ENCODE measurements at regions not wholly inside any gene's neighbourhood (a gene's known extent, or its start where the extent isn't known, plus 50 kb on each side); places are given as distances from the start of the nearest gene placed in this dataset.

DNA sequence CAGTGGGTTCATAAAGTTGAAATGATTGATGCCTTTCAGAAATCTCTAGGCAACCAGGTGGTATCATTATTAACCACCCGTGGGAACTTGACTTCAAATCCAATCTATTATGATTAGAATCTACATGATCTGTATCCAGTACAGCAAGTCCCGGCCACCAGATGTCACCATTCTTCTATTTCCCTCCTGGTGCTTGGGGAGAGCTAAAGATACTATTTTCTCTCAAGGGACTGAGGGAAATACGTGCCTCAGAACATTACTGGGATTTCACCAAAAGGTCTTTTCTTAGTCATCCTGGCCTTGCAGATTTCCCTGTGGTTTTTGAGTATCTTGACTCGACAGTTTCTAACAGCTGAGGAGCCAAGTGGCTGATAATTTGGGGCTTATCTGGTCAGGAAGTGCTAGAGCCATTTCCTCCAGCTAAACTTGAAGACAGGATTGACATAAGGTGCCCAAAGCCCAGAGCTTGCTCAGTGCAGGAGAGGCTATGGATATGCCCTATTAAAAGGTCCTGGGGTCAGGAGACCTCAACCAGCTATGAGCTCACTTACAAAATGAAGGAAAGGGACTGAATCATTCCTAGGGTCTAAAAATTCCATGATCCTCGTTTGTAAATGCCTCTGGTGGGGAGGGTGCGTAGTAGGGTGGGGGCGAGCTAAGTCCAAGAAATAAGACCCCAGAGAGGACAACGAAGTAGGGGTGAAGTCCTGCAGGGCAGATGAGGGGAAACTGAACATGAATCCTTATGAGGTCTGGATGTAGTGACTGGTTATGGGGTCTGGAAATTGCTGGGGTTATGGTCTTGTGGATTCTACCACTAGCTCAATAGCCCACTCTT lies 135.4 kb upstream of the MGAT5 start:
- Histone ChIP-seq H3K9me3 (no peaks in the 10 kb centered on the region), H3K27ac (peak overlapping the region; percentile 95 to 98), H3K4me1 (peaks cover 7 to 19% of the 10 kb centered on the region in 2 donors), H3K4me3 (peak overlapping the region in 1 of 2 donors; percentile 98), H3K36me3 (no peaks in the 10 kb centered on the region), H3K27me3 (no peaks in the 10 kb centered on the region)
- peak; percentile 69 to 85 (median 77) for TF ChIP-seq CTCF (IDR thresholded peaks at IDR 0.05)
- DNase-seq (ENCODE audit: low spot score in 2 of 2): peak; percentile 77 to 96
- intact Hi-C loops (cut with DNase I): loop anchor here (1.0 to 5.0 kb wide), 5 partner anchors 74 to 294 kb away; no protein-coding TSS in a partner anchor

GRCh38 chr2:134119117-134119712 lies 134.7 kb upstream of the MGAT5 start:
- peak overlapping the region; percentile 95 to 98 for H3K27ac ChIP-seq
- H3K4me3 ChIP-seq: peak overlapping the region; percentile 88 to 98
- intact Hi-C loops (cut with DNase I): loop anchor here (2.0 to 5.0 kb wide), 3 partner anchors 74 to 258 kb away; no protein-coding TSS in a partner anchor
- peaks cover 7 to 22% of the 10 kb centered on the region in 2 donors for H3K4me1 ChIP-seq
- no peak for DNase-seq (ENCODE audit: low spot score in 2 of 2)
- H3K27me3 ChIP-seq: no peaks in the 10 kb centered on the region
- no peaks in the 10 kb centered on the region for H3K9me3 ChIP-seq
- H3K36me3 ChIP-seq: no peaks in the 10 kb centered on the region
- no peak for TF ChIP-seq CTCF (IDR thresholded peaks at IDR 0.05)

DNA sequence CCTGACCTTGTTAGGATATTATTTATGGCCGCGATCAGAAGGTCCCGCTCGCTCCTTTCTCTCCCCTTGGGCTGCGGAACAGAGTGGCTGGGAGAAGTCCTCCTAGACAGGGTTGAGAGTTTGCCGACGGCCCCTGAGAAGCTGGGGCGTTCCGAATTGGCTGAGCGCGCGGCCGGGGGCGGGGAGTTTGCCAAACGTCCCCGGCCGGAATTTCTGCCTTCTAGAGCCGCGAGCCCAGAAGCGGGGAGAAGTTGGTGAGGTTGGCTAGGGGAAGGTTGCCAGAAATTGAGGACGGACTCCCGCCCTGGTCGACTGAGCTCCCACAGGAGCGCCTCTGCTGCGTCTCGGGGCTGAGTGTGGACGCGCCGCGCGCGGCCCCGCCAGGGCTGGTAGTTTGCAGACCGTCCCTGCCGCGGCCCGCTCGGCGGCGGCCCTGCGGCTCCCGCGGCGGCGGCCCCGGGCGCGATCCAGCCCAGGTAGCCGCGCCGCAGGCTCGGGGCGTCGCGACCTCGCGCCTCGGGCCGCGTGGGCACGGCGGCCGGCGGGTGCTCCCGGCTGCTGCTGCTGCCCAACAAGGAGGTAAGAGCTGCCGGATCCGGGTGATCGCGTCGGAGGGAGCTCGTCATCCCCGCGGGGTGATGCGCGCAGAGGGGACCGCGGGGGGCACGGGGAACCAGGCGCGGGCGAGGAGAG lies 134.0 kb upstream of the MGAT5 start:
- Histone ChIP-seq H3K9me3 (no peaks in the 10 kb centered on the region), H3K4me1 (peaks cover 7 to 22% of the 10 kb centered on the region in 2 donors), H3K27ac (peak overlapping the region; percentile 95 to 98), H3K27me3 (no peaks in the 10 kb centered on the region), H3K4me3 (peak overlapping the region; percentile 88 to 98), H3K36me3 (no peaks in the 10 kb centered on the region)
- DNase-seq (ENCODE audit: low spot score in 2 of 2): peak; percentile 49 to 93
- intact Hi-C loops (cut with DNase I): loop anchor here (2.0 to 5.0 kb wide), 3 partner anchors 73 to 257 kb away; no protein-coding TSS in a partner anchor
- TF ChIP-seq CTCF (IDR thresholded peaks at IDR 0.05): no peak

DNA sequence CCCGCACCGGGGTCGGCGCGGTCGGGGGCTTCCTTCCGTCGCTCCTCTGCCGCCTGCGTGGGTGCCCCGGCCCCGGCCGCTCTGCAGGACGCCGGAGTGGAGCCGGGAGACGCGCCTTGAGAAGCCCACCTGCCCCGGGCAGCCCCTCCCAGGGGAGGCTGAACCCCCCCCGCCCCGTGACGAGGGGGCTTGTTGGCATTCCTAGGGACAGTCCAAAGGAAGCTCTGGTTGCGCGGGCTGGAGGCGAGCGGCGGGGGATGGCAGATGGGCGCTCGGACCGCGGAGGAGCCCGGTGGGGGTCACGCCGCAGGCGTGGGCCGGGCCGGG lies 133.5 kb upstream of the MGAT5 start:
- TF ChIP-seq CTCF (IDR thresholded peaks at IDR 0.05): no peak
- DNase-seq (ENCODE audit: low spot score in 2 of 2): peak in 1 of 2 donors; percentile 69
- intact Hi-C loops (cut with DNase I): no loop called here
- no peaks in the 10 kb centered on the region for H3K36me3 ChIP-seq
- no peaks in the 10 kb centered on the region for H3K27me3 ChIP-seq
- H3K9me3 ChIP-seq: no peaks in the 10 kb centered on the region
- H3K4me3 ChIP-seq: peak overlapping the region; percentile 88 to 98
- peaks cover 7 to 22% of the 10 kb centered on the region in 2 donors for H3K4me1 ChIP-seq
- peak overlapping the region; percentile 95 to 98 for H3K27ac ChIP-seq

DNA sequence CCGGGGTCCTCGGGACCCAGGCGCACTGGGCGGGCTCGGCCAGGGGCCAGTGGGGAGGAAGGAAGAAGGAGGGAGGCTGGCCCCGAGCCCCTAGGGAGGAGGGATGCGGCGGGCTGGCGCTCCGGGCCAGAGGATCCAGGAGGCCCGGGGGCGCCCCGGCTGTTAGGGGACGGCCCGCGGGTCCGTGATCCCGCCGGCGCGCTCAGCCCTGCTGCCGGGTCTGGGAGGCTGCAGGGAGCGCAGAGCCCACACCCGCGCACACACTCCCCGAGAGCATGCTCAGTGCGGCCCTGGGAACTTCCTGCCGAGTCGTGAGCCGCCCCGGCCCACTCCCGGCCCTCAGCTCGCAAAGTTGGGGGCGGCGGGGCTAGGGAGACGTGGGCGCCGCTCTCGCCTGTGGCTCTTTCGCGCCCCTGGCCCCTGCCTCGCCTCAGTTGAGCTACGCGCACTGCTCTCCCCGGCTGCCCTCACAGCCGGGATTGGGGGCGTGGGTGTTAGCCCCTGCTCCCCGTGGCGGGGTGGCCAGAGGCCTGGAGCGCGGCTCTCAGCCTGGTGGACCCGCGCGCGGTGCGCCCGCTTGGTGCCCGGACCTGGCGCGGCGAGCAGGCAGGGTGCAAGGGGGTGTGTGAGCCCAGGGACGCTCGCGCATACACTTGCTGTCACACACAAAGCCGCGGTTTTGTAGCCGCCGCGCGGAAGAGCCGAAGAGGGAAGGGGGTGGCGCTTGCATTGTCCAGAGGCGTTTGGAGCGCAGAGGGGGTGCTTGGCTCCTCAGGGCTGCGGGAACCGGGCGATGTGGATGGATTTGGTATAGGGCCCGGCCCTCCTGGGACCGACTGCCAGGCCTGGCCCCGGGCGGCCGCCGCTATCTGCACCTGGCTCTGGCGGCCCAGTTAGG lies 132.9 kb upstream of the MGAT5 start:
- Histone ChIP-seq H3K36me3 (no peaks in the 10 kb centered on the region), H3K27ac (peak overlapping the region; percentile 95 to 98), H3K9me3 (no peaks in the 10 kb centered on the region), H3K27me3 (no peaks in the 10 kb centered on the region), H3K4me3 (peak overlapping the region; percentile 88 to 98), H3K4me1 (peaks cover 7 to 22% of the 10 kb centered on the region in 2 donors)
- intact Hi-C loops (cut with DNase I): loop anchor here (1.0 kb wide), 1 partner anchor 16 kb away; no protein-coding TSS in a partner anchor
- DNase-seq (ENCODE audit: low spot score in 2 of 2): peak in 1 of 2 donors; percentile 79
- no peak for TF ChIP-seq CTCF (IDR thresholded peaks at IDR 0.05)
